Rectal smooth muscle tissue (tissue), 1 donor: ENCODE measurements at regions not wholly inside any gene's neighbourhood (a gene's known extent, or its start where the extent isn't known, plus 50 kb on each side); places are given as distances from the start of the nearest gene placed in this dataset.

Experiments used
- H3K27ac ChIP-seq: one replicate; pipeline ENCODE4 v1.7.0; 2013; ENCODE audit warnings: low read depth, low read length, inconsistent platforms
- H3K27me3 ChIP-seq: one replicate; pipeline ENCODE4 v1.7.0; 2013; ENCODE audit warnings: low read length; ENCODE audit not compliant: control insufficient read depth, insufficient read depth
- H3K36me3 ChIP-seq: one replicate; pipeline ENCODE4 v1.7.0; 2013; ENCODE audit warnings: low read length; ENCODE audit not compliant: control insufficient read depth, insufficient read depth
- H3K4me1 ChIP-seq: one replicate; pipeline ENCODE4 v1.7.0; 2013; ENCODE audit warnings: low read length; ENCODE audit not compliant: control insufficient read depth, insufficient read depth
- H3K4me3 ChIP-seq: one replicate; pipeline ENCODE4 v1.7.0; 2013; ENCODE audit warnings: low read length
- H3K9ac ChIP-seq: one replicate; pipeline ENCODE4 v1.7.0; 2013; ENCODE audit warnings: low read length

DNA sequence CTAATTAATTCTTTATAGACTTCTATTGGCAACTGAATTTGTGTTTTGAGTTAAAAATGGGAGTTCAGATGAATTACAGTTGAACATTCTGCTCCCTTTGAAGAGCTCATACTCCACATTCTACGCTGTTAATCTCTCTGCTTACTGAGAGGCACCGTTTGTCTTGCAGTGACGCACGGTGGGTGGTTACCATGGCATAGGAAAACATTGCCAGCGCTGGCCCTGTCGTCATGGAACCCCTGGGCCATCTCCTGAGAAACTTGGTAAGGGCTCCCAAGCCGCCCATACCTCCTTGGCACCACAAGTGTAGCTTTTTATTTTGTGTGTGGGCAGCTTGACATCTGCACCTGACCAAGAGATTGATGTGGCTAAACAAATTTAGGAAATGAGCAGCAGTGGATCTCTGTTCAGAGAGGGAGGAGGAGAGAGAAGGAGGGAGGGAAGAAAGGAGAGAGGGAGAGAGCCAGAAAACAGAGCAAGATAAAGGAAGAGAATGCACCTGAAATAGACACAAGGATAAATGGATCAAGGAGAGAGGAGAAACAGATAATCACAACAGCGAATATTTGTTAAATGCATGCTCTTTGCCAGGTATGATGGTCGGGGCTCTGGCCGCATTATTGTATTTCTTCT lies 398.5 kb downstream of the HAPSTR1 start:
- Histone ChIP-seq H3K27me3 (no peaks in the 10 kb centered on the region), H3K36me3 (no peaks in the 10 kb centered on the region), H3K9ac (no peak overlapping the region), H3K4me1 (peaks cover 21% of the 10 kb centered on the region), H3K4me3 (no peak overlapping the region), H3K27ac (peak overlapping the region; percentile 90)

DNA sequence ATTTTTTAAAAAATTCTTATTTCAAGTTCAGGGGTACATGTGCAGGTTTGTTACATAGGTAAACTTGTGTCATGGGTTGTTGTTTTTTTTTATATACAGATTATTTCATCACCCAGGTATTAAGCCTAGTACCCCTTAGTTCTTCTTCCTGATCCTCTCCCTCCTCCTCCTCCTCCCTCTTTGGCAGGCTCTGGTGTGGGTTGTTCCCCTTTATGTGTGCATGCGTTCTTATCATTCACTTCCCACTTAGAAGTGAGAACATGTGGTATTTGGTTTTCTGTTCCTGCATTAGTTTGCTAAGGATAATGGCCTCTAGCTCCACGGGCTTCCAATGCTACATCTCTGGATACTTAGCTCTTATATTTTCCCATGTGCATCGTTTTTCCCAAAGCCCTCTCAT lies 404.4 kb downstream of the HAPSTR1 start:
- Histone ChIP-seq H3K4me1 (peaks cover 9% of the 10 kb centered on the region), H3K36me3 (no peaks in the 10 kb centered on the region)

DNA sequence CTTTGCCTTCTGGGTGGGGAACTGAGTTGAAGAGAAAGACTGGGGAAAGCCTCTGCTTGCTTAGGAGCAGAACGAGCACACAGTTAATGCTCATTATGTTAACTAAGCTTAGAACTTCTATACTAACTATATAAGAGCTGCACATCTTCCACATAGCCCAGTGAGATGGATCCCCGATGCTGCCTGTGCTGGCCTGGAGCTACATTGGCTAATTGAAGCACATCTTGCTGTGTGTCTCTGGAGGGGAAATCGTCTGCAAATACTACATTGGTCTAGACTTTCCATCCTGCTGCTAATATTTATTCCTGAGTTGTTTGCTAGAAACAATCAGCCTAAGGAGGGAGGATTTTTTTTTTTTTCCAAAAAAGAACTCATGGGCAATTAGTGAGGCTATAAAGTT lies 406.3 kb downstream of the HAPSTR1 start:
- no peaks in the 10 kb centered on the region for H3K27me3 ChIP-seq
- H3K4me1 ChIP-seq: peaks cover 5% of the 10 kb centered on the region
- no peak overlapping the region for H3K27ac ChIP-seq
- no peak overlapping the region for H3K4me3 ChIP-seq
- no peaks in the 10 kb centered on the region for H3K36me3 ChIP-seq
- no peak overlapping the region for H3K9ac ChIP-seq

More for the DNA sequence above, 404.4 kb downstream of the HAPSTR1 start:
- Histone ChIP-seq H3K27me3 (no peaks in the 10 kb centered on the region), H3K9ac (no peak overlapping the region), H3K27ac (no peak overlapping the region), H3K4me3 (no peak overlapping the region)

DNA sequence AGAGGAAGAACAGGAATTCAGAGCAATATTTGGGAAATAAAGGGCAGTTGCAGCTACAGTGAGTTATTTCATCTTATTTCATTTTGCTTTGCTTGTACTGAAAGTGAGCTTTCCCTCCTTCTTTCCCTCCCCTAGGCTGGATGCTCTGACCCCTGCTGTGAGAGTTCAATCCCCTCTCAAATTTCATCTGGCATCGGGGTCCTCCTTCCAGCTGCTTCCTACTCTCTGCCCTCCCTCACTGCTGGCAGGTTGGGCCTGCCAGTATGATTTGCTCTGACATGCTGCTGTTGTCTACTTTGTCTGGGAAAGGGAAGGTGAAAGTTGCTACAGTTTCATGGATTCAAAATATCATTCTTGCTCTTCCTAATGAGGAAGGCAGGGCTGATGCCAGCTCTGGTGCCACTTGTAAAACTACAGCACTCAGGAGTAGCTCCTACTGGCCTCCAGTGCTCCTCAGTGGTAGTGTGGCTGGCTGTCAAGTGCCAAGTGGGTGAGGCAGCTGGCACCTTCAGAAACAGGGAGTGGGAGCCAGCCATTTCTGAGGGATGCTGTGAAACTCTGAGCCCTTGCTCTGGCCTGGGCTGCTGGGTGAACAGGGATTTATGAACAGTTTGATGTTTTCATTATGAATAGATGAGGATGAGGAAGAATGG lies 408.6 kb downstream of the HAPSTR1 start:
- H3K27me3 ChIP-seq: no peaks in the 10 kb centered on the region
- no peaks in the 10 kb centered on the region for H3K4me1 ChIP-seq
- no peaks in the 10 kb centered on the region for H3K36me3 ChIP-seq
- H3K27ac ChIP-seq: no peak overlapping the region
- H3K4me3 ChIP-seq: no peak overlapping the region
- no peak overlapping the region for H3K9ac ChIP-seq

DNA sequence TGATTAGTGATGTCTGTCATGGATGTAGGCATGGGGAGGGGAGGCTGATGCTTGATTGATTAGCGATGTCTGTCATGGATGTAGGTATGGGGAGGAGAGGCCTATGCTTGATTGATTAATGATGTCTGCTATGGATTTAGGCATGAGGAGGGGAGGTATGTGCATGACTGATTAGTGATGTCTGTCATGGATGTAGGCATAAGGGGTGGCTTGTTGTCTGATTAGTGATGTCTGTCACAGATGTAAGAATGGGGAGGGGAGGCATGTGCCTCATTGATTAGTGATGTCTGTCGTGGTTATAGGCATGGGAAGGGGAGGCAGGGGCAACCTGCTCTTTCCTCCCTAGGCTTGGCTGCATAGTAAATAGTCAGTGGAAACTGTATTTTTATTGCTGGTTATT lies 409.4 kb downstream of the HAPSTR1 start:
- no peaks in the 10 kb centered on the region for H3K36me3 ChIP-seq
- H3K4me1 ChIP-seq: no peaks in the 10 kb centered on the region
- H3K4me3 ChIP-seq: no peak overlapping the region
- no peak overlapping the region for H3K27ac ChIP-seq
- H3K27me3 ChIP-seq: no peaks in the 10 kb centered on the region
- H3K9ac ChIP-seq: no peak overlapping the region

DNA sequence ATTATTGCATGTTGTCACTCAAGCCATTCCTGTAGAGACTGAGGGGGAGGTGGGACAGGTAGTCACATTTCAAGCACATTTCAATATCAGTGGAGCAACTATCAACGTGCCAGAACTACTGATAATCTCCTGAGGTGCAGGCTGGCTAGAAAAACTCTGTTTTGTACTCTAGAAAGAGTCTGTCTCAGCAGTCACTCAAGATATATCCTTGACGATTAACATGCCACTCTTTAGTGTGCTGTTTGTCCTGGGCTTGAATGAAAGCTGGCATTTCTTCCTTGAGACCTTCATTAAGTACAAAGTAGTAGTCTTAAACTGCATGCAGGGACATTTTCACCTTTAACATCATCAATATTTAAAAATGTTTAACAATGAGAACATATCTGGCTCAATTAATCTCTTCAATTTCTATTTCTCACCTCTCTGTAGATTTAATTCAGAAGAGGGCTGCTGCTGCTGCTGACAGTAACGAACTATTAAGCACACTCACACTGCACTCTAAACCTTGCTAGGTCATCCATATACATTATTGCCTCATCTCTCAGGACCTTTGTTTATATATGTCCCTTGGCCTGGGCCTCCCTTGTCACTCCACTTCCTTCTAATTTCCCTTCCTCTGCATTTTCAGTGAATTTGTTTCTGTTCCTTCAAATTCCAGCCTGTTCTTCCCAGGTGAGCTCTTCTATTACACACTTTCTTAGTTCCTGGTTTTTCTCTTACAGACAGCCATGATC lies 412.0 kb downstream of the HAPSTR1 start:
- Histone ChIP-seq H3K4me3 (no peak overlapping the region), H3K9ac (no peak overlapping the region), H3K27ac (no peak overlapping the region), H3K4me1 (no peaks in the 10 kb centered on the region), H3K27me3 (no peaks in the 10 kb centered on the region), H3K36me3 (no peaks in the 10 kb centered on the region)

DNA sequence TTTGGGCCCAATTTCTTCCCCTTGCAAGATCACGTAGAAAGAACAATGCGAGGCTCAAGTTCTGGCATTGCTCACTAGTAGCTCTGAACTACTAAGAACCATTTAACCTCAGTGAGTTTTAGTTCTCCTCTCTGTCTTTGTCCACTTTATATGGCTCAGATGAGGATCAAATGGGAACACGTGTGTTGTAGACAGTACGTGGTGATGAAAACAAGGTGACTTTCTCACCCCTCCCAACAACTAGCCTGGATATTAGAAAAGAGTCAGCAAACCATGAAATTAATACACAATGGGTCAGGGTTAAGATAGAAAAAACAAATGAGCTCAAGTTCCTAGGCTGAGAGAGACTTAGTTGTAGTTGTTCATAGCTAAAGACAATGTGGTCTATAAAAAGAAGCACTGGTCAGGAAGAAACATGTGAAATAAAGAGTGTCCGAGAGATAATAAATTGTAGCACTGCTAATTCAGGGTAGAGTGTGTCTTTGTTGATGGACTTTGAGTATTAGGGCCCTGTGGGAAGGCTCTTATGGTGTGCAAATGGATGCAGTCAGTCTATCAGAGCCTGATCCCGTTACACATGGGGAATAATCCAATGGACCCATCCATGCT lies 417.0 kb downstream of the HAPSTR1 start:
- Histone ChIP-seq H3K9ac (no peak overlapping the region), H3K27me3 (no peaks in the 10 kb centered on the region), H3K4me3 (no peak overlapping the region), H3K27ac (no peak overlapping the region), H3K36me3 (no peaks in the 10 kb centered on the region), H3K4me1 (no peaks in the 10 kb centered on the region)

DNA sequence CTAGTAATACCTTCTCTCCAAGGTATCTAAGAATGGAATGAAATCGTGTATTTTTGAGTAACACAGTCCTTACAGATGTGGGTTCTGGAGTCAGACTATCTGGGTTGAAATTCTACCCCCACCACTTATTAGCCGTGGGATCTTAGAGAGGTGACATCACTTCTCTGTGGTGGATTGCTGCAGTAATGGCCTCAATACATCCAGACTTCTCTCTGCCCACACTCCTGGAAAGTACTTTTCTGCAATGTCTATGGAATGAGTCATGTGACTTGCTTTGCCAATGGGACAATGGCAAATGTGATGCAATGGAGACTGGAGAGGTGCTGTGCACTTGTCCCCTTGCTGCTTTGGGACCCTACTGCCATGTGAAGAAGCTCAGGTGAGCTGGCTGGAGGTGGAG lies 418.2 kb downstream of the HAPSTR1 start:
- Histone ChIP-seq H3K27ac (no peak overlapping the region), H3K9ac (no peak overlapping the region), H3K4me1 (no peaks in the 10 kb centered on the region), H3K27me3 (no peaks in the 10 kb centered on the region), H3K36me3 (no peaks in the 10 kb centered on the region), H3K4me3 (no peak overlapping the region)

DNA sequence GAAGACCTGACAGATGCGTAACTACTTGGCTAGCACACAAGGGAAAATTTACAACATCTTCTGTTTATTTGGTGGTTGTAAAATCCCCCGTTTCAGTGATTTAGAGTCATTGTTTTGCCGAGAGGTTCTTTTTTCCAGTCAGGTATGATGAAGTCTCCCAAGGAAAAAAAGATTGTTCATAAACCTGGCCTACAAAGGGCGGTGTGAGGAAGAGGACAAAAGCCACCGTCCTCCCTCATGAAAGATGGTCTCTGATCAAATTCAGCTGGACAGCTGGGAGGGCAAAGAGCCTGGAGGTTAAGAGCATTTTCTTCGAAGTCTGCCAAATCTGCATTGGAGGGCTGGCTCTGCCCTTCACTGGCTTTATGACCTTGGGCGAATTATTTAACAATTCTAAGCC lies 419.9 kb downstream of the HAPSTR1 start:
- H3K4me1 ChIP-seq: no peaks in the 10 kb centered on the region
- no peaks in the 10 kb centered on the region for H3K27me3 ChIP-seq
- H3K36me3 ChIP-seq: no peaks in the 10 kb centered on the region
- no peak overlapping the region for H3K4me3 ChIP-seq
- no peak overlapping the region for H3K9ac ChIP-seq
- H3K27ac ChIP-seq: no peak overlapping the region

DNA sequence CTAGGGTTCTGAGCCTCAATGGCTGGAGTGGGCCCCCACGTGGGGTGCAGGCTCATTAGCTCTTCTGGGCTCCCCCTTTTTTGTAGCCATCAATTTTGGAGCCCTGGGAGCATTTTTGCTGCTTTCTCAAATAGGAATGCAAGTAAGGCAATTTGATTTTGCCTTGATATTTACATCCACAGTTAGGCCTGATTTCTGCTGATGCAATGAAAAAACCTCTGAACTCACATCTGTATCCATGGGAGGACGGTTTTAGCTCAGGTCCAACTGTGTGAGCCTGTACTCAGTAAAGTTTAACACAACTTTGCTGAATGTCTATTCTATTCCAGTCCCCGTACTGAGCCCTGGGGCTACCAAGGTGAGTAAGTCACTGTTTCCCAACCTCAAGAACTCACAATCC lies 425.0 kb downstream of the HAPSTR1 start:
- Histone ChIP-seq H3K27ac (no peak overlapping the region), H3K4me3 (no peak overlapping the region), H3K4me1 (peaks cover 3% of the 10 kb centered on the region), H3K9ac (no peak overlapping the region), H3K36me3 (no peaks in the 10 kb centered on the region), H3K27me3 (no peaks in the 10 kb centered on the region)

DNA sequence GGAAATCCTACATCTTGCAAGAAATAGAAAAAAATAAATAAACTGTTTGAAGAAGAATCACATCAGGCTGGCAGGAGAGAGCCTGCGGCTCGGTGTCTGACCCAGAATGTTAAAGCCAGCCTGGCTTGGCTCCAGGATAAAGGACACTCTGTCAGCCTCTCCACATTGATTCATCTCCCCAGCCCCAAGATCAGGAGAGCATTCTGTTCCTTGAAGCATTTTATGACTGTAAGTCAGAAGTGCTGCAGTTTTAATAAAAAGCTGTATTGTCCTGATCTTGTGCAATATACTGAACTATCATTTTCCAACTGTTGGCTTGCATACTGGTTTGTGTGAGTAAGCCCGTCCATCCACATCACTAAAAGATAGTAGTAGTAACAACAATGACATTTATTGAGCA lies 426.6 kb downstream of the HAPSTR1 start:
- Histone ChIP-seq H3K27ac (no peak overlapping the region), H3K9ac (no peak overlapping the region), H3K27me3 (no peaks in the 10 kb centered on the region), H3K4me1 (peaks cover 3% of the 10 kb centered on the region), H3K36me3 (no peaks in the 10 kb centered on the region), H3K4me3 (no peak overlapping the region)

DNA sequence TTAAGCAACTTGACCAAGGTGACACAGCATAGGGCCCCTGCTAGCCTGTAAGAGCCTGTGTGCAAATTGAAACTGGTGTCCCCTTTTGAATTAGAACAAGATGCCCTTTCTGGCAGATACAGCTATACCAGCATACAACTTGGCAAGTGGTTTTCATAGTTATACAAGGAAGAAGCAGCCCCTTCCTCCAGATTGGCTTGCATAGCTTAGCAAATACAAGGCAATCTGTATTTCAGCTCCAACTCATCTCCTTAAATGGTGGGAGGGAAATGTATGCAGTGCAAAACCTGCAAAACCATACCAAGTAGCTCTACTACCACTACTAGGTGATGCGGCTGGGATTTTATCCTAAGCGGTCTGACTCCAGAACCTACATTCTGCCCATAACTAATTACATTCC lies 427.1 kb downstream of the HAPSTR1 start:
- Histone ChIP-seq H3K27ac (no peak overlapping the region), H3K9ac (no peak overlapping the region), H3K36me3 (no peaks in the 10 kb centered on the region), H3K27me3 (no peaks in the 10 kb centered on the region), H3K4me1 (peaks cover 3% of the 10 kb centered on the region), H3K4me3 (no peak overlapping the region)
